GM19025 (cell line): ENCODE measurements at regions not wholly inside any gene's neighbourhood (a gene's known extent, or its start where the extent isn't known, plus 50 kb on each side); places are given as distances from the start of the nearest gene placed in this dataset.
"Not testable (repeated sequence)": the region's sequence is repeated elsewhere in the genome, so short reads cannot be mapped to it uniquely, and the experiment has no call there.

ENCODE experiments used
- ATAC-seq: cut with Tn5 transposase; IDR thresholded peaks from one replicate; pipeline ENCODE4 v1.9.1; 2021; ENCODE audit warnings: mild to moderate bottlenecking, low read depth, moderate library complexity; ENCODE audit not compliant: unreplicated experiment

- no peak for ATAC-seq
Measured at GRCh38 chr5:68028131-68028727, 187.3 kb upstream of the PIK3R1 start.

GRCh38 chr5:68027519-68027918, 188.0 kb upstream of the PIK3R1 start:
- no peak for ATAC-seq

- no peak for ATAC-seq
Measured at GRCh38 chr5:68026092-68026885, 189.3 kb upstream of the PIK3R1 start.

- no peak for ATAC-seq
Measured at GRCh38 chr5:68024426-68024825, 191.1 kb upstream of the PIK3R1 start.

- ATAC-seq: no peak
Measured at GRCh38 chr5:68021916-68022315, 193.6 kb upstream of the PIK3R1 start.

- ATAC-seq: no peak
Measured at GRCh38 chr5:68021227-68021626, 194.3 kb upstream of the PIK3R1 start.

GRCh38 chr5:68020461-68020969, 195.0 kb upstream of the PIK3R1 start:
- ATAC-seq: not testable (repeated sequence)

GRCh38 chr5:68015381-68016302, 199.9 kb upstream of the PIK3R1 start:
- ATAC-seq: no peak

GRCh38 chr5:68012831-68013230, 202.7 kb upstream of the PIK3R1 start:
- no peak for ATAC-seq

GRCh38 chr5:68012429-68012828, 203.1 kb upstream of the PIK3R1 start:
- ATAC-seq: no peak

GRCh38 chr5:68011801-68012200, 203.8 kb upstream of the PIK3R1 start:
- ATAC-seq: no peak

GRCh38 chr5:68011259-68011760, 204.2 kb upstream of the PIK3R1 start:
- ATAC-seq: no peak

GRCh38 chr5:68010740-68011139, 204.8 kb upstream of the PIK3R1 start:
- no peak for ATAC-seq

- no peak for ATAC-seq
Measured at GRCh38 chr5:68007451-68007850, 208.1 kb upstream of the PIK3R1 start.

- ATAC-seq: no peak
Measured at GRCh38 chr5:68002836-68003235, 212.7 kb upstream of the PIK3R1 start.

GRCh38 chr5:68000805-68001204, 214.8 kb upstream of the PIK3R1 start:
- no peak for ATAC-seq

- no peak for ATAC-seq
Measured at GRCh38 chr5:67999391-67999790, 216.2 kb upstream of the PIK3R1 start.

GRCh38 chr5:67998709-67999261, 216.8 kb upstream of the PIK3R1 start:
- no peak for ATAC-seq

GRCh38 chr5:67997892-67998457, 217.6 kb upstream of the PIK3R1 start:
- no peak for ATAC-seq

GRCh38 chr5:67997148-67997547, 218.4 kb upstream of the PIK3R1 start:
- ATAC-seq: no peak
